ENCODE measurements at regions not wholly inside any gene's neighbourhood (a gene's known extent, or its start where the extent isn't known, plus 50 kb on each side); places are given as distances from the start of the nearest gene placed in this dataset.

- no peak for DNase-seq
- intact Hi-C loops (cut with DNase I): no loop called here
- no peaks in the 10 kb centered on the region for H3K27me3 ChIP-seq
- no peaks in the 10 kb centered on the region for H3K36me3 ChIP-seq
- H3K4me3 ChIP-seq: no peak overlapping the region
- ATAC-seq: no peak
- no peak for TF ChIP-seq CTCF (IDR thresholded peaks at IDR 0.05)
- WGBS, 2 donors: 53 to 59% methylated on average over 6 of the region's 6 CpGs
- no peaks in the 10 kb centered on the region for H3K4me1 ChIP-seq
- H3K27ac ChIP-seq: no peak overlapping the region
- no peak for FAIRE-seq
- H3K9me3 ChIP-seq: no peaks in the 10 kb centered on the region
These were observed 78.8 kb upstream of the ANKFN1 start for GRCh38 chr17:56074361-56074890.

- no peaks in the 10 kb centered on the region for H3K4me1 ChIP-seq
- no peaks in the 10 kb centered on the region for H3K36me3 ChIP-seq
- no peaks in the 10 kb centered on the region for H3K9me3 ChIP-seq
- TF ChIP-seq CTCF (IDR thresholded peaks at IDR 0.05): no peak
- no peak for DNase-seq
- intact Hi-C loops (cut with DNase I): no loop called here
- H3K27ac ChIP-seq: no peak overlapping the region
- no peak for ATAC-seq
- no peak overlapping the region for H3K4me3 ChIP-seq
- no peaks in the 10 kb centered on the region for H3K27me3 ChIP-seq
- no peak for FAIRE-seq
These were observed 76.3 kb upstream of the ANKFN1 start for GRCh38 chr17:56076980-56077379.

- FAIRE-seq: no peak
- no peaks in the 10 kb centered on the region for H3K27me3 ChIP-seq
- WGBS, 2 donors: 61 to 87% methylated on average over 2 of the region's 2 CpGs
These were observed 69.8 kb upstream of the ANKFN1 start for GRCh38 chr17:56083475-56083874.

GRCh38 chr17:56085576-56086267, 67.6 kb upstream of the ANKFN1 start:
- 84 to 90% methylated on average over 3 of the region's 3 CpGs for WGBS, 2 donors
- intact Hi-C loops (cut with DNase I): no loop called here

More at GRCh38 chr17:56083475-56083874, 69.8 kb upstream of the ANKFN1 start:
- ATAC-seq (no peak), DNase-seq (no peak)
- no peak for TF ChIP-seq CTCF (IDR thresholded peaks at IDR 0.05)
- H3K9me3 ChIP-seq: no peaks in the 10 kb centered on the region
- intact Hi-C loops (cut with DNase I): no loop called here
- H3K4me1 ChIP-seq: no peaks in the 10 kb centered on the region
- H3K36me3 ChIP-seq: no peaks in the 10 kb centered on the region
- no peak overlapping the region for H3K4me3 ChIP-seq
- no peak overlapping the region for H3K27ac ChIP-seq

More at GRCh38 chr17:56085576-56086267, 67.6 kb upstream of the ANKFN1 start:
- no peak for TF ChIP-seq CTCF (IDR thresholded peaks at IDR 0.05)
- ATAC-seq (no peak), FAIRE-seq (no peak), DNase-seq (no peak)
- Histone ChIP-seq H3K36me3 (no peaks in the 10 kb centered on the region), H3K4me1 (no peaks in the 10 kb centered on the region), H3K9me3 (no peaks in the 10 kb centered on the region), H3K27ac (no peak overlapping the region), H3K4me3 (no peak overlapping the region), H3K27me3 (peaks cover 0 to 3% (median 0%) of the 10 kb centered on the region in 4 donors)
